HG03196 (cell line): ENCODE measurements at regions not wholly inside any gene's neighbourhood (a gene's known extent, or its start where the extent isn't known, plus 50 kb on each side); places are given as distances from the start of the nearest gene placed in this dataset.
"Not testable (repeated sequence)": the region's sequence is repeated elsewhere in the genome, so short reads cannot be mapped to it uniquely, and the experiment has no call there.

Experiments
- ATAC-seq: cut with Tn5 transposase; IDR thresholded peaks from one replicate; pipeline ENCODE4 v1.9.1; 2021; ENCODE audit not compliant: unreplicated experiment

GRCh38 chr20:19110285-19110684 lies 102.2 kb upstream of the SLC24A3 start:
- no peak for ATAC-seq

GRCh38 chr20:19110881-19111460 lies 101.5 kb upstream of the SLC24A3 start:
- ATAC-seq, result no peak

GRCh38 chr20:19112828-19113227 lies 99.6 kb upstream of the SLC24A3 start:
- ATAC-seq, result no peak

GRCh38 chr20:19113343-19113930 lies 99.0 kb upstream of the SLC24A3 start:
- ATAC-seq, result no peak

GRCh38 chr20:19114410-19114809 lies 98.0 kb upstream of the SLC24A3 start:
- no peak for ATAC-seq

- no peak for ATAC-seq
Measured at GRCh38 chr20:19115581-19115980, 96.9 kb upstream of the SLC24A3 start.

- no peak for ATAC-seq
Measured at GRCh38 chr20:19120011-19120410, 92.4 kb upstream of the SLC24A3 start.

GRCh38 chr20:19120569-19120968 lies 91.9 kb upstream of the SLC24A3 start:
- no peak for ATAC-seq

GRCh38 chr20:19121463-19121862 lies 91.0 kb upstream of the SLC24A3 start:
- ATAC-seq, result no peak

GRCh38 chr20:19121916-19122315 lies 90.5 kb upstream of the SLC24A3 start:
- ATAC-seq, result no peak

- no peak for ATAC-seq
Measured at GRCh38 chr20:19122395-19122794, 90.0 kb upstream of the SLC24A3 start.

GRCh38 chr20:19125508-19125907 lies 86.9 kb upstream of the SLC24A3 start:
- ATAC-seq, result no peak

- ATAC-seq, result no peak
Measured at GRCh38 chr20:19129306-19129705, 83.1 kb upstream of the SLC24A3 start.

GRCh38 chr20:19129976-19130612 lies 82.3 kb upstream of the SLC24A3 start:
- no peak for ATAC-seq

GRCh38 chr20:19130613-19130984 lies 81.8 kb upstream of the SLC24A3 start:
- no peak for ATAC-seq

- ATAC-seq, result no peak
Measured at GRCh38 chr20:19137641-19138040, 74.8 kb upstream of the SLC24A3 start.

GRCh38 chr20:19138758-19139157 lies 73.7 kb upstream of the SLC24A3 start:
- ATAC-seq, result no peak

- ATAC-seq, result not testable (repeated sequence)
Measured at GRCh38 chr20:19139584-19139983, 72.9 kb upstream of the SLC24A3 start.

GRCh38 chr20:19141998-19142397 lies 70.4 kb upstream of the SLC24A3 start:
- ATAC-seq, result no peak

GRCh38 chr20:19143890-19144289 lies 68.6 kb upstream of the SLC24A3 start:
- no peak for ATAC-seq

GRCh38 chr20:19161336-19161735 lies 51.1 kb upstream of the SLC24A3 start:
- no peak for ATAC-seq
